G401.6 (cell line): ENCODE measurements at regions not wholly inside any gene's neighbourhood (a gene's known extent, or its start where the extent isn't known, plus 50 kb on each side); places are given as distances from the start of the nearest gene placed in this dataset.
"Not testable (repeated sequence)": the region's sequence is repeated elsewhere in the genome, so short reads cannot be mapped to it uniquely, and the experiment has no call there.

Experiments used
- FAIRE-seq: peaks from 2 replicates; lab custom pipeline; 2012; peaks lifted over from hg19 to GRCh38; lab: Jason Lieb, UNC

DNA sequence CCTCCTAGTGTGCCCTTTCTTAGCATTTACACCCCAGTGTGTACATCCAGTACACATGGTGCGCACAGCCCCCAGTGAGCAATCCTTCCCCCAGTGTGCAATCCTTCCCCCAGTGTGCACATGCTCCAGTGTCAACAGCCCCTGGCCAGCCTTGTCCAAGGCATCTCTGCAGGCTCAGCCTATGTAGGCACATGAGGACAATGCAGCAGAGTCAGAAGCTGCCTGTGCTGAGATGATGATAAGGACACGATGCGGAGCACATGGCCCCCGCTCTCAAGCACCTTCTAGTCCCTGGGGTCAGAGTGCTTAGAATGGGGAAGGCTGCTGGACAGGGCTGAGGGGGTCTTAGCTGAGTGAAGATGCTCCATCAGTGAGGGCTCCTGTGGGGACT, 69.8 kb downstream of the GADD45G start:
- FAIRE-seq: no peak

DNA sequence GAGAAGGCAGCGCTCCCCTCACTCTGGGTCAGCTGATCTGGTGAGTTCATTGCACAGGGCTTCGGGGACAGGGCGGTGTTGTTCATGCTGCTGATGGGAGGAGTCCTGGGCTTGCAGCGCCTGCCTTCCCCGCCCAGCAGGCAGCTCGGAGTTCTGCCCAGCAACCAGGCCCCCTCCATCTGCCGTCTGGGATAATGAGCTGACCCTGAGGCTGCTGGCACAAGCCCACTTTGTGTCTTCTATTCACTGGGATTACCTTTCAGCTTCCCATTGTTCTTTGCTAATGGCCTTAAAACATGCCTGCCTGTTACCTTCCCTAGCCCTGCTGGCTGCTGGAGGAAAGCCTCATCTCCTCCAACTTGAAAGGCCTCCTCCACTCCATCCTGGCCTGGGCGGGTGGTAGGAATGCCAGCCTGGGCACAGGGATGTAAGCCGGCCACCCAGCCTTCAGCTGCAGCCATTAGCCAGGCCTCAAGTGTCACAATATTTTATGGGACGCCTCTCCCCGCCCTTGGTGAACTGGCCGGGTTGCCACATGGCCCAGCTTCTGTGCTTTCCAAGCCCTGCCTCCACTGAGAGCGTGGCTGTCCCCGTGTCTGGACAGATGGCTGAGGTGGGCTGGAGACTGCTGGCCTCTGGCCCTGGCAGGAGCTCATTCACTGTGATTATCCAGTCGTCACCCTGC, 70.4 kb downstream of the GADD45G start:
- FAIRE-seq: no peak

DNA sequence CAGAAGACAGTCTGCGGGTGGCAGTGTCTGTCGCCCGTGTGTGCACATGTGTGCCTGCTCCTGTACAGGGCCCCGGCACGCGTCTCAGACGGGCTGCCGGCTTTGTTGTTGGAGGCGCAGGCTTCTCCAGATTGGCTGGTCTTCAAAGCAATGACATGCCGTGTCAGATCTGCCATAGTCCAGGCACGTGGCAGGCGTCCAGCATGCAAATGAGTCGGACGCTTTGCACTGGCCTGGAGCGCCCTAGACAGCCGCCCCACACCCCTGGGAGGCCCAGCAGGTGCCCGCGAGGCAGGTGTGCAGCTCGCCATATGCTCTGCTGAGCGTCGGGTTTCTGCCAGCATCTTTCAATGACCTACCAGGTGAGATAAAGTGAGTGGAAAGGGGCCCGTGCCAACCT, 71.5 kb downstream of the GADD45G start:
- no peak for FAIRE-seq

DNA sequence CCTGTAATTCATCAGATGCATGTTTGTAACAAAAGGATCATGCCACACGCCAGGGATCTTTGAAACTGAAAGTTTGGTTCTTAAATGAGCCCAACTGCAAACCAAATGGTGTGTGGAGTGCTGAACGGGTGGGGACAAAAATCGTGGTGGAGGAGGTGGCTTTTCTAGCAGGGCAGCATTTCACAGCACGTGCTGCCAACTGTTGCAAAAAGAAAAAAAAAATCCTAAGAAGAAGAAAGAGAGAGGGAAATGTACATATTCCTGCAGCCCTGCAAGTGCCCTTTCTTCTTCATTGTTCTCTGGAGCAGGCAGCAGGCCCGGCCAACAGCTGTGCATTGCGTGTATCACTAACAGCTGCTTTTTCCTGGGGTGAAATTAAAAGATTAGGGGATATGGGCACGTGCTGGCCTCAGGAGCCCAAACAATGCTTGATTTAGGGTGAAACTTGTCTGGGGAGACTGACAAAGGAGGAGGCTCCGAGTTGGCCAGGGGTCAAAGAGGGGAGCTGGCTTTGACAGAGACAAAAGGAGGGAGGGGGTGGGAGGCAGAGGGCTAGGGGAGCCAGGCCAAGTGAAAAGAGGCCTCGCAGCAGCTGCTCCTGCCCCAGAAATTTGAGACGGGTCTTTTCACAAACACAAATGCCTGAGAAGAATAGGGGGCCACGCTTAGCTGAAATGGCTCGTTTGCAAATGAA, 73.0 kb downstream of the GADD45G start:
- FAIRE-seq: no peak

DNA sequence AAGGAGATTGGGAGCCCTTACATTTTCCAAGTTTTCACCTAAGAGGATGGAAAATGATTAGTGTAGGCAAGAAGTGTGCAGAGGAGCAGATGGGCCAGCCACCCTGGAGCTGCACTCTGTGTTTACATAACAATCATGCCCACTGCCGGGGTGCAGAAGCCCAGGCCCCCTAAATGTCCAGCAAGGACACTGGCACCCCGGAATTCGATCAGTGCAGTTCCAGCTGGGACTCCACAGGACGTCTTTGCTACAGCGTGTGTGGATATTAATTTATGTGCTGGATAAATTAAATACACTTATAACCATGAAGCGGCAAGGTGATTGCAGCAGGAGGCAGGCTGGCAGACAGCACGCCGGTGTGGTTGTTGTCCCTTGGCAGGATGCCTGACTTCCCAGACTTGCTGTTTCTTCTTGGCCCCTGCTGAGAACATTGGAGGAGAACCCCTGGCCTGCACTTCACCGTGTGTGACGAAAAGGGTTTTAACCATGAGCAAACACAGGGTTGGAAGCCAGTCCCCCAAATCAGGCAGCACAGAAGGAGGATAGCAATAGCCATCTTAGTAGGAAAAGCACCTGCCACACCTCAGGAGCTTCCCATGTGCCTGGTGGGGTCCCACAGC, 73.7 kb downstream of the GADD45G start:
- no peak for FAIRE-seq

DNA sequence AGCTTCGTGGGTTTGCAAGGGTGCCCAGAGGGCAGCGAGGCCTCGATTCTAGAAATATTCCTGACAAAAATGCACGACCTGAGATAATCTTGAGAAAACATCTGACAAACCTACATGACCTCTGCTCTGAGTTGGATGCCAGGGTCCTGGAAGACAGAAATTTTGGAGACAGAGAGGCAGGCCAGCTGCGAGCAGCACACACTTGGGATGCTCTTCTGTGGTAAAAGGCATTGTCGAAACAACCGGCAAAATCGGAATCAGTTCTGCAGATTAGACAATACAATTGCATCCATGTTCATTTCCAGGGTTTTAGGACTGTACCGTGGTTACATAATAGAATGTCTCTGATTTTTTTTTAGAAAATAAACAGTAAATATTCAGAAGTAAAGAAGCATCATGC, 74.2 kb downstream of the GADD45G start:
- no peak for FAIRE-seq

DNA sequence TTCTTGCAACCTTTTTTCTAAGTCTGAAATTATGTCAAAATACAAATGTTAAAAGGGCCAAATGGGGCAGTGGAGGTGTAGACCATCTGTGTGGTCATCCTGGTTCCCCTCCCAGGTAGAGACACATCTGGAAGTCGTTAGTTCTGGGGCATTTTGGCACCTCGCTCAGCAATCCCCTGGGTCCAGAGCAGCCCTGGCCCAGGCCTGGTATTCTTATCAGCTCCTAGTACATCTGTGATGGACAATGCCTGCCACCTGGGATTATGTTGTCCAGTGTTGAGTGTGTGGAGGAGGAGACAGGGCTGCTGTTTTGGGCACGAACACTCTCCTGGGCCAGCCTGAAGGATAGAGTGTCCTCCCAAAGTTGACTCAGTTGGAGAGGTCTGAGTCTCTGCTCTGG, 74.8 kb downstream of the GADD45G start:
- FAIRE-seq: no peak

DNA sequence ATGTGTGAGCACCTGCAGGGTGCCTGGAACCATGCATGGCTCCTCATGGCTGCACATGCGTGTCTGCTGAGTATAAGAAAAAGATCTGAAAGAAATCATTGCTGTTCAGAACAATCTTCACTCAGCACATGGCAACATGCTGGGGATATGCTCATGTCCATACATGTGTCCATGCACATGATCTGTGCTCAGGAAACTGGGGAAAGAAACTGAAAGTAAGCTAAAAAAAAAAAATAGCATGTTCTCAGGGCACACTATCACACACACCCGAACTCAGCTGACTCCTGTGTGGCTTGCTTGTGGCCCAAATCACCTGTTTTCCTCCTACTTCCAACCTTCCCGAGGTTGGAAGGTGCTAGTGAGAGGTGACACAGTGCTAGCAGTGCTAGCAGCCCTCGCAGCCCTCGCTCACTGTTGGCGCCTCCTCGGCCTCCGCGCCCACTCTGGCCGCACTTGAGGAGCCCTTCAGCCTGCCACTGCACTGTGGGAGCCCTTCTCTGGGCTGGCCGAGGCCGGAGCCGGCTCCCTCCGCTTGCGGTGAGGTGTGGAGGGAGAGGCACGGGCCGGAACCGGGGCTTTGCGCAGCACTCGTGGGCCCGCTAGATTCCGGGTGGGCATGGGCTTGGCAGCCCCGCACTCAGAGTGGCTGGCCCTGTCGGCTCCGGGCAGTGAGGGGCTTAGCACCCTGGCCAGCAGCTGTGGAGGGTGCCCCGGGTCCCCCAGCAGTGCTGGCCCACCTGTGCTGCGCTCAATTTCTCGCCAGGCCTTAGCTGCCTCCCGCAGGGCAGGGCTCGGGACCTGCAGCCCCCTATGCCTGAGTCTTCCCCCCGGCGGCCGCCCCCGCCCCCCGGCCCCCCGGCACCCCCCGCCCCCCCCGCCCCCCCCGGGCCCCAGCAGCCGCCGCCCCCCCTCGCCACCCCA, 76.0 kb downstream of the GADD45G start:
- FAIRE-seq: no peak

DNA sequence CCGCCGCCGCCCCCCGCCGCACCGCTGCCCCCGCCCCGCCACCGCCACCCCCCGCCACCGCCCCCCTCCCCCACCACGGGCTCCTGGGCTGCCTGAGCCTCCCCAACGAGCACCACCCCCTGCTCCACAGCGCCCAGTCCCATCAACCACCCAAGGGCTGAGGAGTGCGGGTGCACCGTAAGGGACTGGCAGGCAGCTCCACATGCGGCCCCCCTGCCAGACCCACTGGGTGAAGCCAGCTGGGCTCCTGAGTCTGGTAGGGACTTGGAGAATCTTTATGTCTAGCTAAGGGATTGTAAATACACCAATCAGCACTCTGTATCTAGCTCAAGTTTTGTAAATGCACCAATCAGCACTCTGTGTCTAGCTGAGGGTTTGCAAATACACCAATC, 76.7 kb downstream of the GADD45G start:
- not testable (repeated sequence) for FAIRE-seq

DNA sequence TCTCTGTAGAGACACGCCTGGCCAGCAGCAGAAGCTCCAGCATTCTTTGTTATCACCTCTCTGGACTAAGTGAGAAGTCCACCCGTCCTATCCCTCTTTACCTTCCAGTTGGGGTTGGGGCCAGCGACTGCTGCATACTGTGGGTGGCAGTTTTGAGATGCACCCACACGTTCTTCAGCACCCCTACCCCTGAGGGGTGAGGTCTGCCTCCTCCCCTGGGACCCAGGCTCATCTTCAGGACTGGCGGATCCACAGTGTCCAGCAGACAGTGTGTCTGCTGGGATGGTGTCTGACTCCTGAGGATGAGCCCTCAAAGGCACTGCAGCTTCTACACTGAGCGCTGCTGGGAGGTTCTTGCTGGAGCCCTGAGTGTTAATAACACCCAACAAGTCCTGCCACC, 78.8 kb downstream of the GADD45G start:
- FAIRE-seq: no peak

DNA sequence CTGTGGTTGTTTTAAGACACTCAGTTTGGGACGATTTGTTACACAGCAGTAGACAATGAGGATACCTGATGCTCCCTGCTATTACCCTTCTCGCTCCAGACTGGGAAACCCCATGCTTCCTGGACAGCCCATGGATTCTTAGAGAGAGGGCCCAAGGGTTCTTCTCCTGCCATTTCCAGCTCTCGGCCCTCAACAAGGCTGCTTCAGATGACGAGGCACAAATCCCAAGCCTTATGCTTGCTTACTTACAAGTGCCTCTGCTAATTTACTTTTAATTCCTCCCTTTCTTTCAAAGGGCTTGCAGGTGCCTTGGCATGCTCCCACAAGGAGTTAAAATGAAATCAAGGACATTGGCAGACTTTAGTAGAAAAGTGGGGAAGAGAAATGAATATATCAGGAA, 79.4 kb downstream of the GADD45G start:
- FAIRE-seq: no peak

DNA sequence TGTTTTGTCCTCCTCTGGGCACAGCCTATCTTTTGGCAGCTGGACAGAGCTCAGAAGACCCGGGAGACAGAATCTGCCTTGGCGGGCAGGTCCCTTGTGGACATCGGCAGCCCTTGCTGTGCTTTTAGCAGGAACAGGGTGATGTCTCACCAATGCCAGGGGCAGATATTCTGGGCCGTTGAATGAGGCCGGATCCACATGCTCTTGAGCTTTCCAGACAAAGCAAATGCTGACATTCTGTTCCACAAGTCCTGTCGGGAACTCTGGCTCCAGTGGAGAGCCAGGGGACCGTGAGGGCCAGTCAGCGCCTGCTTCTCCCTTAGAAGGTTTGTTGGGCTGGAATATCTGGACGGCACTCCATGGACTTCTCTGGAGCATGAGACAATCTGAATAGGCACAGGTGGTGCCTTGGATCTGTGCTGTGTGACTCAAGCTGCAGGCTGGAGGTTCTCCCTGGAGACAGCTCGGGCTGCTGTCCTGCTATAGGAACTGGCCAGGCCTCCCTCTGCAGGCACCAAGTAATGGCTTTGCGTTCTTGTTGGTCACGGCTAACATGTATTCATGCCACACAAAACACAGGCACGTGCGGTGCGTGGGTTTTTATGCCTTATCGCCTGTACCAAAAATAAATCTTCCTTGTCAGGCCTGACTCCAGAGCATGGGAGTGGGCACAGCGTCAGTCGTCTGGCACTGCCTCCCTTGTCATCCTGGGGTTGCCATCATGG, 80.3 kb downstream of the GADD45G start:
- no peak for FAIRE-seq

DNA sequence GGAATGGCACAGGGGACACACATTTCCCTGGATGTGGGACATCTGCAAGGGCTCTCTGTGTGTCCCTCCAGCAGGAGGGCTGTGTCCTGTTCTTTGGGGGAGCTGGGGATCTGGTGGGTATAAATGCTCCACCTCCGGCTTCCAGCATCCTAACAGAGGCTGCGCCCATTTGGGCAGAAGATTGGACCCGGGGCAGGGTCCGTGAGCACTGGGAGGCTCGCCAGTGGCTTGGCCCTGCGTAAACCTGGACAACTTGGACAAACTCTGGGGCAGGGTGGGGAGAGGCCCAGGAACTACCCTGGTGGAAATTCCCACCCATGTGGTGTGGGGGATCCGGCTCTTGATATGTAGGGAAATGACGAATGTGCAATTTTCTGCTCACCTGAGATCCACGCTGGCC, 80.9 kb downstream of the GADD45G start:
- FAIRE-seq: no peak

DNA sequence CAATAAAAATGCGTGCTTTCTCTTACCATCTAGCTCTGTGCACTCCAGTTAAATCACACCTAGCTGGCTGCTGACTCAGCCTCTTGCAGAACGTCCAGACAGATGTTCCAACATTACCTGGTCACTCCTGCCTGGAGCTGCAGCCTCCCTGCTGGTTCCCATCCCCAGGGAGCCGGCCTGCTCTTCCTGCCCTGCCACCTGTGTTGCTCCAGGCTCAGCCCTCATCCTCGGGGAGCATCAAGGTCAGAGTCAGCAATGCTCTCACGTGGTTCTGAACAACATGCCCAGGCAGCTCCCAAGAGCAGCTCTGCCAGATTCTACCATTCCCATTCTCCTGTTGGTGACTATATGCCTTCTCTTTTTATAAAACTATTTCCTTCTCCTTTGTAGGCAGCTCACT, 81.3 kb downstream of the GADD45G start:
- FAIRE-seq: no peak

DNA sequence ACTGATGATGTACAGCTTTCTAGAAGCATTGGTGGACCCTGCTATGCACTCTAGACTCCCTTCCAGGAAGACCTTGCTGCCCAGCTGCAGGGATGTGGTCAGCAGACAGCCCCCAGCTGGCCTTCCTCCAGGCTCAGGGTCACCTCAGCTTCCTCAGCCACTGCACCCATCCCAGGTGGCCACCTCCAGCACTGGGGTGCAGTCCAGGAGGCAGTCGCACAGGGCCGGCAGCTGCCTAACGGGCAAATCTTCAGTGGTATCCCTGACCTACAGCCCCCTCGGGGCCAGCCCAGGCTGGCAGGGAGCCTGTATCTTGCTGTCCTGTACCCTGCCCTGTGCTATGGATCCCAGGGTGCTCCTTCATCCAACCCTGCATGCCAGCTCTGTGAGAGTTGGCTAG, 81.8 kb downstream of the GADD45G start:
- FAIRE-seq: no peak

DNA sequence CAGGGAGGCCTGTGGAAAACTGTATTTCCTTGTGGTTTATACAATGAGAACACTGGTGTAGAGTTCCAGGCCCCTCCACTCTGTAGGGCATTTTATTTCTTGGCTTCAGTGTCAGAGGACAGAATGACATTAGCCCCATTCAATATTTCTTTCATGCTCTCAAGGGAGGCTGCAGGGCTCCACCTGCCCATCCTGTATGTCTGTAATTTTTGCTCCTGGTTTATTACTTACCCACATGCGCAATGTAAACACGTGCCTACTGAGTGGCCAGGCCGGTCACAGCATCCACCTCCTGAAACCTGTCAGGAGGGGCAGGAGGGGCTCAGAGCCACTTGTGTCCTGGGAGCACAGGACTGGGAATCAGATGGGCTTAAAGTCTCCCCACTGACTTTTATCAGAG, 82.4 kb downstream of the GADD45G start:
- no peak for FAIRE-seq

DNA sequence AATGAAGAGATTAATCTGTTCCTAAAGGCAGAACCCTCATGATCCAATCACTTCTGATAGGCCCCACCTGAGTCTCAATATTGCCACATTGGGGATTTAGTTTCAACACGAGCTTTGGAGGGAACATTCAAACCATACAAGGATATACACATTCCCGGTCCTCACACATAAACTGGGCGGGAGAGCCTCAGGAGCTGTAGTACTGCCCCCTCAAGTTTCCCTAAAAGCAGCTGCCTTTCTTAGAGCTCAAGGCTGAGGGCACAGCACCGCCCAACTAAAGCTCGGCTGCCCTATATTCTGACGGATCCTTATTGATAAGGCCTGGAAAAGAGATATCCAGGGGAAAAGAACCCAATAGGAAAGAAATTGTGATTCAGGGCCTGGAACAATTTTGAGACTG, 83.0 kb downstream of the GADD45G start:
- FAIRE-seq: no peak

DNA sequence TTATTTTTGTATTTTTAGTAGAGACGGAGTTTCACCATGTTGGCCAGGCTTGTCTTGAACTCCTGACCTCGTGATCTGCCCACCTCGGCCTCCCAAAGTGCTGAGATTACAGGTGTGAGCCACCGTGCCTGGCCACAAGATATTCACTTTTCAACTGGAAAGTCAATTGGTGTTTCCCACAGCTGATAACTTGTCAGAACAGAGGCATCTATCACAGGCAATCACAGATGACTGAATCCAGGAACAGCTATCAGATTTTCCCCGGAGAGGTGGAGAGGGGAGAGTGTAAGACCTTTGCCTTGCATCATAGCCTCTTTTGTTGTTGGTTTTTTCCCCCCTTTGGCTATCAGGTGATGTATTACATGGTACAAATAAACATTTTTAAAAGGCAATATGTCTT, 84.5 kb downstream of the GADD45G start:
- not testable (repeated sequence) for FAIRE-seq

DNA sequence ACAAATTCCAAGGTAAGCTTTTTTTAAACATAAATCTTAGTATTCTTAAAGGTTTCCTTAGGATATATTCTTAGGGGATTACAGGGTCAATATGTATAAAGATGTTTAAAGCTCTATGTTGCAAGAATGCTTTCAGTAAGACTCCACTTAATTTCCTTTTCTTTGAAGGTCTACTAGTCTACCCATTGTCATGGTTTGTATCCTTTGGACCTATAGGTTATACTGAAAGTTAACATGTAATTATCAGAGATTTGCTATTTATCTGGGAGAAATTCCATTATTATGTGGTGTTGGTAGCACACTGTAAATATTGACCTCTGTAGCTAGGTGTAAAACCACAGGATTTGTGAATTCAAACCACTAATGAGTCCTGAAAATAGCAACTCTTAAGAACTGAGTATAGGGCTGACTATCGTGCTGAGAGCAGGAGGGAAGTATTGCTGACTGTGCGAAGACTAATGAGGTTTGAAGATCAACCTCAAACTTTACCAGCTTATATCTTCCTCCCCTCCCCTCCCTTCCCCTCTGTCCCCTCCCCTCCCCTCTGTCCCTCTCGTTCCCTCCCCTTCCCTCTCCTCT, 85.6 kb downstream of the GADD45G start:
- no peak for FAIRE-seq

DNA sequence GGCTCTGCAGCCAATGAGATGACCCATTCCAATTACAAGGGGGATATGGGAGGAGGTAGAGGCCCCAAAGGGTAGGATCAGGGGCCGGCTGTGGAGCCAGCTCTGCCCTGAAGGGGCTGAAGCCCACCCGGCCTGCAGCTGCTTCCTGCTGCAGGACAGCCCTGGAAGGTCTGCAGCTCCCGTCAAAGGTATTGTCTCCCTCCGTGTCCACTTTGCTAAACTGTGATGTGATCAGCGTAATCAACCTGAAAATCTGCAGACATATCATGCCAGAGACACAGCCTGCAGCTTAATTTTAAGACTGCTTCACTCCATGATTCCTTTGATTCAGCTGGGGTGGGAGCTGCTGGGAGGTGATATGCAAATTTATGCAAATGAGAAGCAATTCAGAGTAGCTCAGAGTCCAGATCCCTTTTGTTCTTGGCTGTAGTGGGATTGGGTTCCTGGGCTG, 90.7 kb downstream of the GADD45G start:
- no peak for FAIRE-seq

DNA sequence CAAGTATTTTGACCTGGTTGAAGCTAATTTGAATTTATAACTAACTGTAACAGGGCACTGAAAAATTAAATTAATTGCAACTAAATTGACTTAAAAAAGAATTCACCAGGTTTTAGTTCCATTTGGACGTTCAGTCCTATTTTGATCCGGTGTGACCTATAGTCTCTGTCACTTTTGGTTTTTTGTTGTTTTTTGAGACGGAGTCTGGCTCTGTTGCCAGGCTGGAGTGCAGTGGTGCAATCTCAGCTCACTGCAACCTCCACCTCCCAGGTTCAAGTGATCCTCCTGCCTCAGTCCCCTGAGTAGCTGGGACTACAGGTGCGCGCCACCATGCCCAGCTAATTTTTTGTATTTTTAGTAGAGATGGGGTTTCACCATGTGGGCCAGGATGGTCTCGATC, 91.2 kb downstream of the GADD45G start:
- not testable (repeated sequence) for FAIRE-seq

DNA sequence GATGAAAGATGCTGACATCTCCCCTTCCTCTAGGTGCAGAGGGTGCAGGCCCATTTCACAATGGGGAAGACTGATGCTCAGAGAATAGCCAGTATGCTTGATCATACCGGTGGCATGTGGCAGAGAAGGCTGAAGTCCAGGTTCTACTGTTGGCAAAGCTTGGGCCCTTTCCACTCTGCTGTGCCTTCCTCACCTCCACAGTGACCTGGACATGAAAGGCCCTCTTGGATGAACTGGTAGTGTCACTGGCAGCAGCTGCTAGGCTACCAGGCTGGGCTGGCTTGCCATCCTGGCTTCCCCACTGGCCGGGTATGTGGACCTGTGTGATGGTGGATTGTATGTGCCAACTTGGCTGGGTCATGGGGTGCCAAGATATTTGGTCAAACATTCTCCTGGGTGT, 92.0 kb downstream of the GADD45G start:
- FAIRE-seq: no peak
